Hippocampal formation (tissue), 2 donors: ENCODE measurements at regions not wholly inside any gene's neighbourhood (a gene's known extent, or its start where the extent isn't known, plus 50 kb on each side); places are given as distances from the start of the nearest gene placed in this dataset.
"Not testable (repeated sequence)": the region's sequence is repeated elsewhere in the genome, so short reads cannot be mapped to it uniquely, and the experiment has no call there.

Experiments used
- DNase-seq, 2 donors: peaks; one replicate each; lab custom pipeline; 2025; lab: John Stamatoyannopoulos, UW

DNA sequence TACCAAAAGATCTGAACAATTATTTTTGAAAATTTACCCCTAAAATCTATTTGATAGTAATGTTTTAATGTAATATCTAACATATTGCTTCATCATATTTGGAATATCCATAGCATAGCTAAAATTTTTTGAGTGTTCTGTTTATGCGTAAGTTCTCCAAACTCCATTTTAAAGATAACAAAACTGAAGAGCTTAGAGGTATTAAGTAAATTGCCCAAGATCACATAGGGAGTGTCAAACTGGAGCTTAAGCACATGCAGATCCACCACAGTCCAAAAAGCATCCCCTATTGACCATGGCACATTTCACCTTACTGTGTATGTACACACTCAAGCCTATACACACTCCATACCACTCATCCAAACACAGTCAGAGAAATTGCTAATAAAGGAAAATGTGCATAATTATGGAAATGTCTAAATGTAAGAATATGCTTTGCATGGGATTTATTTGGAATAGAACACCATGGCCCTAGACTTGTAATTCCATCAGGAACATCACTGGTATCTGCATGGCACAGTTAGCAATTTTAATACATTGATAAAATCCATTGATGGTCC is 85.2 kb upstream of the TGFBR2 start:
- no peak for DNase-seq

DNA sequence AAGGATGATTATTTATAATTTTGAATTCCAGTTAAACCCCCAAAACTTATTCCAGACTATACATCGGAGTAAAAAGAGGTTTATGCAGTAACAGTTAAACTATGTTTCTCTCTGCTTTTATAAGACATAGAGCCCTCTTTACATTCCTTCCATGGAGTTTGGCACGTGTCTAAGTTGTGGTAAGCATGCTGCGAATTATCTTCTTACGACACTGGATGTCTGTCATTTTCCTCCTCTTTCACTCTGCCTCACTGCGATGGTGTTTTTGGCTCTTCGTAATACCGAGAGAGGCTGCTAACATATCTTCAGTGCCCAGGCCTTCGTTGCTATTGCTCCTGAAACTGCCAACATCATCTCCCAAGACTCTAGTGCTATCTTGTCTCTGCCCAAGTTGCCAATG is 83.9 kb upstream of the TGFBR2 start:
- DNase-seq: no peak

- DNase-seq: no peak
Measured at GRCh38 chr3:30523366-30523765, 83.0 kb upstream of the TGFBR2 start.

DNA sequence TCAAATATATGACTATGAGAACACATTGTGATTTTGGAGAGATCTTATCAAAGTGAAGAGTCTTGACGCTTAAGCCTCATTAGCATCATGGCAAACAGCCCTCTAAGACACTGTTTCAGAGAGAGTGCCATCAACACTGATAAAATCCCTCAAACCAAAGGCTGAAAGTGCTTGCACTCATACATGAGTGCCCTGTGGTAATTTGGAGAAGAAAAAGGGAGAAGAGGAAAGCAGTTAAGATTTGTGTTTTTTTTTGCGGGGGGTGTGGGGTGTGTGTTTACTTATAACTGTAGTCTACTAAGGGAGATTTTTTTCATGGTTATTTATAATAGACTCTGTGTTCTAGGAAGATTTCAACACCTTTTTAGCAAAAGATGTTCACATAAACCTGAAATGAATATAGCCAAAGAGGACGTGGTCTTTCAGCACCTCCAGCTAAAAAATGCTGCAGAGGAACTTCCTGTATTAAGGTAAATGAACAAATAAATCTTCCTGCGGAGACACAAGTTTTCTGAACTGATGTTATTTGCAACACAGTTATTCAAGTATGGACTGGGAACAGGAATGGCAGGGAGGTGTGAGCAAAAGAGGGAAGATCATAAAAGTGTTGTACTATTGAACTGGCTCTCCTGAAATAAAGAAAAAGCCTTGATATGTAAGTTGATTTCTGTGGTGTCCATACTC is 81.9 kb upstream of the TGFBR2 start:
- no peak for DNase-seq

DNA sequence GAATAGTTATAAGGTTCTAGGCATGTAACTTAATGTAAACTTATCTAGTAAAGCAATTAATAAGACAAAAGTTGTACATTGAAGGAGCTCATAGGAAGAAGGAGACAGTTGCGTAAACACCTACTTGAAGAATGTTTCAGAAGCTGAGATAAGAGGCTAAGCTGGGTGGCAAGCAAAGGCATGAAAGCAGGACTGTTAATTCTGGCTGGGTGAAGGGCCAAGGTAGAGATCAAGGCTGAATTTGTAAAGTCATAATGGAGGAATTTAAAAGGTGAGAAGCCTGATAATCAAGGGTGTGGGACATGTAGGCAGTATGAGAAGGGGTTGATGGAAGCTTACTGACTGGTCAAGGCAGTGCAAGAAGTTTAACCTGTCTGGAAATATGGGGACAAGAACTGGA is 80.4 kb upstream of the TGFBR2 start:
- no peak for DNase-seq

DNA sequence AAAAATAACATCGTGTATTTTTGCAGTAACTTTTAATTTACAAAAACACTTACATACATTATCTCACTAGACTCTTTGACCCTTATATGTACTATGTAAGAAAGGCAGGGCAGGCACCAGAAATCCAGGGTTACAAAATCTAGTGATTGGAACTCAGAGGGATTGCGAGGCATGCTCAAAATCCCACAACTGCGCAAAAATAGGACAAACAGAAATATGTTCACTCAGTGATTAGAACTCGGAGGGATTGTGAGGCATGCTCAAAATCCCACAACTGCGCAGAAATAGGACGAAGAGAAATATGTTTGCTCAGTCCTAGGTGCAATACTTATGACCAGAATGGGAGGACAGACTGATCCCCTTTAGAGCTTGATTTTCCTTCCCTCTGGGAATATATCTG is 79.2 kb upstream of the TGFBR2 start:
- no peak for DNase-seq

GRCh38 chr3:30527720-30528119 is 78.7 kb upstream of the TGFBR2 start:
- no peak for DNase-seq

GRCh38 chr3:30530084-30530483 is 76.3 kb upstream of the TGFBR2 start:
- no peak for DNase-seq

- no peak for DNase-seq
Measured at GRCh38 chr3:30531017-30531570, 75.3 kb upstream of the TGFBR2 start.

GRCh38 chr3:30535525-30535924 is 70.9 kb upstream of the TGFBR2 start:
- DNase-seq: no peak

DNA sequence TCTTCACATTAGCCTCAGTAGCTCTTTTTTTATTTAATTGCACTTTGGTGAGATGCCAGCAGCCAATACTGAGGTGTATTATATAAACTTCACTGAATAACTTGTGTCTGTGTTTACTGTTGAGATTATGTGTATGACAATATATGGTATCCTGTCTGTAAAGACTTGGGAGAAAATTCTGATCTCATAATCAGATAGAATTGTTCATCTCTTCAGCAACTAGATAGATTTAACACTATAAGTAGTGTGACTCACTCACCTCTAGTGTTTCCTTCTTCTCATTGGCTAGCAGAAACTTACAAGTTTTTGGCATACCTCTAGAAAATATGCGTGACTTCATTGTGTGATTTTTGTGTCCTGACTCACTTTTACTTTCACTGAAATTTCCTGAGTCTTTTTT is 67.6 kb upstream of the TGFBR2 start:
- no peak for DNase-seq

DNA sequence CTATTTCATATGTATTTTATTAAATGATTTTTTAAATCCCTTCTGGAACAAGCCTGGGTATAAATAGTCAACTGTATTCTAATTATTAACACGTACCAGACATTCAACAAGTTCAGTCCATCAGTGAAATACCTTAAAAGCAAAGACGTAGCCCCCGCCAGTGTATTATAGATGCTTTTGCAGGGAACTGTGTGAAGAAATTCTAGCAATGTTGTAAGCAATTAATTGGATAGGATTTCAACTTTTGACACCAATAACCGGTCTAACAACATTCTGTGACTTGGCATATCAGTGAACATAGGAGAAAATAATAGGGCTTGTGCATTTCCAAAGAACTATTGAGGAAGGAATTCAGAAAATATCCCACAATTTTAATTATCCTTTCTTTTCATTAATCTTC is 67.2 kb upstream of the TGFBR2 start:
- no peak for DNase-seq

- DNase-seq: no peak
Measured at GRCh38 chr3:30539772-30540171, 66.6 kb upstream of the TGFBR2 start.

DNA sequence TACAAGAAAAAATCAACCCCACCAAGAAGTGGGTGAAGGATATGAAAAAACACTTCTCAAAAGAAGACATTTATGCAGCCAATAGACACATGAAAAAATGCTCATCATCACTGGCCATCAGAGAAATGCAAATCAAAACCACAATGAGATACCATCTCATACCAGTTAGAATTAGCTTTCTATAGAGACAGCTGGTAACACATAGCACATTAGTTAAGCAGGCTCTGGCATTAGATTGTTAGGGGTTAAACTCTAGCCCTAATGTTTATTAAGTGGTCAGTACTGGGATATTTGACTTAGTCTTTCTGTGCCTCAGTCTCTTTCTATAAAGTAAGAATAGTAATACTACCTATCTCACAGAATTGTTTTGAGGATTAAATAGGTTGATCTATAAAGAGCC is 65.2 kb upstream of the TGFBR2 start:
- DNase-seq: not testable (repeated sequence)

DNA sequence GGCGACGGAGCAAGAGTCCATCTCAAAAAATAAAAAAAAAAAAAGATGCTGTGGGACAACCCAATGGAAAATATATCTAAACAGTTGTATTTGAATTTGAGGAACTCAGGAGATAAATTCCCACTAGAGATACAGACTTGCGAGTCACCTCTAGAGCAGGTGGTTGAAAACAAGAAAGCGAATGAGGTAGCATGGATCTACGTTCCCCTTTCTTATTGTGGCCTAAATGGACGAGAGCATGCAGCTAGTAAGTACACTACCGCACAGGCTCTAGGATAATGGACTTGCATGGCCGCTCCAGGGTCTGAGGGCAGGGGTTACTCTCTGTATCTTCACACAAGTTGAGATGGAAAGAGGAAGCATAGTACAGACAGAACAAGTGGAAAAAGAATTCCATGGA is 63.5 kb upstream of the TGFBR2 start:
- DNase-seq: no peak

DNA sequence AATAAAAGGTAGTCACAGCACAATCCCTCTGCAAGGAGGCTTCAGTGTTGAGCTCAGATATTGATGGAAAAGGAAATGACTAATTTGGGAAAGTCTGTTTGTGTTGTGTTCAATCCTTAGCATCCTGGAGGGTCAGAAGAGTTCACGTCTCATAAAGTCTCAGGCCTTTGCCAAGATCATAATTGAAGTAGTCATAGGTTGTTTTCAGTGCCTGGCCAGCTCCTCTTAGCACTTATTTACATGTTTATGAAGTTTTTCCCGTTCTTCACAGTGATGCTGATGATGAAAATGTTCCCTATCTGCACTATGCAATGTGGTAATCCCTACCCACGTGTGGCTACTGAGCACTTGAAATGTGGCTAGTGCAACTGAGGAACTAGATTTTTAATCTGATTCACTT is 61.6 kb upstream of the TGFBR2 start:
- DNase-seq: no peak

- DNase-seq: no peak
Measured at GRCh38 chr3:30546934-30547333, 59.5 kb upstream of the TGFBR2 start.

GRCh38 chr3:30547716-30548115 is 58.7 kb upstream of the TGFBR2 start:
- no peak for DNase-seq

GRCh38 chr3:30548600-30548999 is 57.8 kb upstream of the TGFBR2 start:
- no peak for DNase-seq

DNA sequence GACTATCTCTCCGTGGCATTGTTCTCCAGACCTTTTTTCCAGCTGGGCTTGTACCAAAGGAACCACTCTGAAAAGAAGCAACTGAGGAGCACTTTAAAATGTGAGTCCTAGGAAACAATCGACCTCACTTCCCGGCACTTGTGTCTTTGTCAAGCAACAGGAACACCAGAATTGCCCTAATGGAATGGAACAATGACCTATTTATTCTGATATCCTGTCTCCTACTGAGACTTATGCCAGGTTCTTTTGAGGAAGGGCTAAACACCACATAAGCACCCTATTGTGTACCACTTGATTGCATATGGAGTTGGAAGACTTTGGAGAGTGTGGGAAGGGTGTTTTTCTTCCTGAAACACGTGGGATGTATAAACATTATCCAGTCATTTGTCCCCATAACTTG is 56.8 kb upstream of the TGFBR2 start:
- no peak for DNase-seq

- no peak for DNase-seq
Measured at GRCh38 chr3:30550246-30550645, 56.2 kb upstream of the TGFBR2 start.

- DNase-seq: no peak
Measured at GRCh38 chr3:30551266-30551665, 55.1 kb upstream of the TGFBR2 start.

GRCh38 chr3:30551927-30552326 is 54.5 kb upstream of the TGFBR2 start:
- DNase-seq: no peak
